WTC11 (cell line): ENCODE measurements at regions not wholly inside any gene's neighbourhood (a gene's known extent, or its start where the extent isn't known, plus 50 kb on each side); places are given as distances from the start of the nearest gene placed in this dataset.

Experiments used
- ATAC-seq: fragments of 200-7000 bp; cut with Tn5 transposase; 2 replicates; pipeline ENCODE4 v1.10.0; 2021; ENCODE audit warnings: mild to moderate bottlenecking, moderate library complexity
- CTCF ChIA-PET: fragments of 300-600 bp; sonication (Branson Sonifier 250); formaldehyde crosslinking; loops from one replicate; lab custom pipeline; 2021; ENCODE audit warnings: antibody characterized with exemption; lab: Charles Lee
- POLR2A ChIA-PET: fragments of 350-600 bp; sonication (Branson Sonifier 250); formaldehyde crosslinking; loops from one replicate; lab custom pipeline; 2021; ENCODE audit warnings: antibody characterized with exemption; lab: Charles Lee
- DNase-seq: peaks from one replicate; pipeline ENCODE4 v3.0.0; 2021; ENCODE audit warnings: low spot score
- H3K27ac Mint-ChIP-seq: 2 replicates; pipeline ENCODE4 v1.8.0; 2021; ENCODE audit warnings: mixed read lengths
- H3K27me3 Mint-ChIP-seq: 2 replicates; pipeline ENCODE4 v1.8.0; 2021; ENCODE audit warnings: low read depth, mild to moderate bottlenecking, moderate library complexity, mixed read lengths
- H3K36me3 Mint-ChIP-seq: 2 replicates; pipeline ENCODE4 v1.8.0; 2021; ENCODE audit warnings: mixed read lengths
- H3K4me1 Mint-ChIP-seq: 2 replicates; pipeline ENCODE4 v1.8.0; 2022; ENCODE audit warnings: mixed read lengths
- H3K4me3 Mint-ChIP-seq: 2 replicates; pipeline ENCODE4 v1.8.0; 2021; ENCODE audit warnings: mild to moderate bottlenecking, moderate library complexity, mixed read lengths
- H3K9me3 Mint-ChIP-seq: 2 replicates; pipeline ENCODE4 v1.8.0; 2021; ENCODE audit warnings: mixed read lengths
- ATF1 ChIP-seq: sonication (generic); formaldehyde crosslinking; IDR thresholded peaks from 2 replicates; pipeline ENCODE4 v1.8.1; 2023; ENCODE audit warnings: mild to moderate bottlenecking, moderate library complexity, missing genetic modification reagents
- CREB1 ChIP-seq: sonication (generic); formaldehyde crosslinking; IDR thresholded peaks from 2 replicates; pipeline ENCODE4 v1.8.0; 2023; ENCODE audit warnings: mild to moderate bottlenecking, missing genetic modification reagents
- CREM ChIP-seq: sonication (generic); formaldehyde crosslinking; IDR thresholded peaks from 2 replicates; pipeline ENCODE4 v1.8.1; 2022; ENCODE audit warnings: mild to moderate bottlenecking, missing genetic modification reagents, moderate library complexity
- MXD4 ChIP-seq: fragments of 250-450 bp; sonication (Bioruptor Pico); IDR thresholded peaks from 2 replicates; pipeline ENCODE4 v1.8.0; 2021; ENCODE audit warnings: mild to moderate bottlenecking, moderate library complexity, borderline replicate concordance
- NFYB ChIP-seq: sonication (generic); formaldehyde crosslinking; conservative IDR thresholded peaks from 2 replicates; pipeline ENCODE4 v1.8.0; 2022; ENCODE audit warnings: low read depth, missing genetic modification reagents
- NR1H2 ChIP-seq: sonication (generic); formaldehyde crosslinking; IDR thresholded peaks from 2 replicates; pipeline ENCODE4 v1.9.0; 2021; ENCODE audit warnings: mild to moderate bottlenecking, moderate library complexity, missing genetic modification reagents
- SMAD4 ChIP-seq: sonication (generic); formaldehyde crosslinking; IDR thresholded peaks from 2 replicates; pipeline ENCODE4 v1.8.0; 2022; ENCODE audit warnings: mild to moderate bottlenecking, missing genetic modification reagents
- TCF7 ChIP-seq: sonication (generic); formaldehyde crosslinking; IDR thresholded peaks from 2 replicates; pipeline ENCODE4 v1.8.0; 2022; ENCODE audit warnings: mild to moderate bottlenecking, low read depth, missing genetic modification reagents, moderate library complexity
- TP53 ChIP-seq: sonication (generic); formaldehyde crosslinking; IDR thresholded peaks from 2 replicates; pipeline ENCODE4 v1.8.1; 2023; ENCODE audit warnings: mild to moderate bottlenecking, missing genetic modification reagents
- ZNF232 ChIP-seq: sonication (generic); formaldehyde crosslinking; IDR thresholded peaks from 2 replicates; pipeline ENCODE4 v1.8.0; 2022; ENCODE audit warnings: mild to moderate bottlenecking, missing genetic modification reagents
- ZNF396 ChIP-seq: fragments of 250-450 bp; sonication (Bioruptor Pico); IDR thresholded peaks from 2 replicates; pipeline ENCODE4 v1.8.0; 2021; ENCODE audit warnings: mild to moderate bottlenecking, moderate library complexity, borderline replicate concordance
- TF ChIP-seq, protein P1 (sequence below): sonication (generic); formaldehyde crosslinking; IDR thresholded peaks from 2 replicates; pipeline ENCODE4 v1.8.1; 2022; ENCODE audit warnings: mild to moderate bottlenecking, moderate library complexity, missing genetic modification reagents
- TF ChIP-seq, protein P2 (sequence below): sonication (generic); formaldehyde crosslinking; IDR thresholded peaks from 2 replicates; pipeline ENCODE4 v1.8.0; 2022; ENCODE audit warnings: mild to moderate bottlenecking, missing genetic modification reagents
- TF ChIP-seq, protein P3 (sequence below): fragments of 200-600 bp; IDR thresholded peaks from 2 replicates; pipeline ENCODE4 v1.8.0; 2022; ENCODE audit warnings: antibody characterized with exemption
- TF ChIP-seq, protein P4 (sequence below): fragments of 250-450 bp; sonication (Bioruptor Pico); IDR thresholded peaks from 2 replicates; pipeline ENCODE4 v1.9.0; 2021; ENCODE audit warnings: mild to moderate bottlenecking
- TF ChIP-seq, protein P5 (sequence below): fragments of 250-450 bp; sonication (Bioruptor Pico); IDR thresholded peaks from 2 replicates; pipeline ENCODE4 v2.1.2; 2022; ENCODE audit warnings: mild to moderate bottlenecking, moderate library complexity
- TF ChIP-seq, protein P6 (sequence below): sonication (generic); formaldehyde crosslinking; IDR thresholded peaks from 2 replicates; pipeline ENCODE4 v1.8.0; 2023; ENCODE audit warnings: missing genetic modification reagents, mild to moderate bottlenecking, borderline replicate concordance

DNA sequence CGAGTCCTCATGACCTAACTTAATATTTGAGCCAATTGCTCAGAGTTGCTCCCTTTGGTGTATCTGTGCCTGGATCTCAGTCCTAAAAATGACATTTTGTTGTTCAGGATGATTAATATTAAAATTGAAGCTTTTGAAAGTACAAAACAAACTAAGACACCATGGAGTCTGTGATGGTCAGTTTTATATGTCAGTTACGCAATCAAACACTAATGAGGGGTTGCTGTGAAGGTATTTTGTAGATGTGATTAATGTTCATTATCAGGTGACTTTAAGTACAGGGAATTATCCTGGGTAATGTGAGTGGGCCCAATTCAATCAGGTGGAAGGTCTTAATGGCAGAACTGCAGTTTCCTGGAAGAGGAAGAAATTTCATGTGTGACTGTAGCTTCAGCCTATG is 546.7 kb downstream of the REEP3 start (continued):
- TF ChIP-seq TCF7, result no peak

DNA sequence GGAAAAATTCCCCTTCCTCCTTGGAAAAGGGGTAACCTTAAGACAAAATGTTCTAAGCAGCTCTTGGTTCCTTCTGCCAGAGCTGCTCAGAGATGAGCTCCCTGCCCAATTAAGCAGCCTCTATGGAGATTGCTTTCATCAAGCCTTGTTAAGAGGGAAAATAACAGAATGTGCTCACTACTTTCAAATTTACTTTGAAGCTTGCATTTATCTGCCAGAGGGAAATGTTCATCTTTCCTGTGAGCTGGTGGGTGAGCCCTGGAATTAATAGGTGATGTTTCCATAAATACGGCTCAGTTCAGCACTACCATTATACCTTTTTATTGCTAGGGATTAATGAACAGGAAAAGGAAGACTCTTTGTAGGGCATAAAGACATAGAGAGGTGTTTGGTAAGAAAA is 549.0 kb downstream of the REEP3 start:
- no peak for DNase-seq
- H3K27me3 Mint-ChIP-seq, result no peaks in the 10 kb centered on the region
- ChIA-PET POLR2A (no interaction called here), CTCF (interaction anchor here (0.9 kb wide), 1 partner anchor 45 kb away, joined by 3 read pairs; no protein-coding TSS in a partner anchor)
- H3K27ac Mint-ChIP-seq, result no peak overlapping the region
- no peaks in the 10 kb centered on the region for H3K36me3 Mint-ChIP-seq
- H3K4me1 Mint-ChIP-seq, result peaks cover 11% of the 10 kb centered on the region
- TF ChIP-seq NR1H2 (CRISPR knock-in tag), result no peak
- TF ChIP-seq CREM, result no peak
- no peak for TF ChIP-seq NFYB (CRISPR knock-in tag)
- TF ChIP-seq, protein P1, sequence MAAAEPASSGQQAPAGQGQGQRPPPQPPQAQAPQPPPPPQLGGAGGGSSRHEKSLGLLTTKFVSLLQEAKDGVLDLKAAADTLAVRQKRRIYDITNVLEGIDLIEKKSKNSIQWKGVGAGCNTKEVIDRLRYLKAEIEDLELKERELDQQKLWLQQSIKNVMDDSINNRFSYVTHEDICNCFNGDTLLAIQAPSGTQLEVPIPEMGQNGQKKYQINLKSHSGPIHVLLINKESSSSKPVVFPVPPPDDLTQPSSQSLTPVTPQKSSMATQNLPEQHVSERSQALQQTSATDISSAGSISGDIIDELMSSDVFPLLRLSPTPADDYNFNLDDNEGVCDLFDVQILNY, result no peak
- TF ChIP-seq ZNF396 (CRISPR knock-in tag), result no peak
- TF ChIP-seq, protein P2, sequence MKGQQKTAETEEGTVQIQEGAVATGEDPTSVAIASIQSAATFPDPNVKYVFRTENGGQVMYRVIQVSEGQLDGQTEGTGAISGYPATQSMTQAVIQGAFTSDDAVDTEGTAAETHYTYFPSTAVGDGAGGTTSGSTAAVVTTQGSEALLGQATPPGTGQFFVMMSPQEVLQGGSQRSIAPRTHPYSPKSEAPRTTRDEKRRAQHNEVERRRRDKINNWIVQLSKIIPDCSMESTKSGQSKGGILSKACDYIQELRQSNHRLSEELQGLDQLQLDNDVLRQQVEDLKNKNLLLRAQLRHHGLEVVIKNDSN, result no peak
- no peak for TF ChIP-seq ATF1 (CRISPR knock-in tag)
- TF ChIP-seq, protein P3, sequence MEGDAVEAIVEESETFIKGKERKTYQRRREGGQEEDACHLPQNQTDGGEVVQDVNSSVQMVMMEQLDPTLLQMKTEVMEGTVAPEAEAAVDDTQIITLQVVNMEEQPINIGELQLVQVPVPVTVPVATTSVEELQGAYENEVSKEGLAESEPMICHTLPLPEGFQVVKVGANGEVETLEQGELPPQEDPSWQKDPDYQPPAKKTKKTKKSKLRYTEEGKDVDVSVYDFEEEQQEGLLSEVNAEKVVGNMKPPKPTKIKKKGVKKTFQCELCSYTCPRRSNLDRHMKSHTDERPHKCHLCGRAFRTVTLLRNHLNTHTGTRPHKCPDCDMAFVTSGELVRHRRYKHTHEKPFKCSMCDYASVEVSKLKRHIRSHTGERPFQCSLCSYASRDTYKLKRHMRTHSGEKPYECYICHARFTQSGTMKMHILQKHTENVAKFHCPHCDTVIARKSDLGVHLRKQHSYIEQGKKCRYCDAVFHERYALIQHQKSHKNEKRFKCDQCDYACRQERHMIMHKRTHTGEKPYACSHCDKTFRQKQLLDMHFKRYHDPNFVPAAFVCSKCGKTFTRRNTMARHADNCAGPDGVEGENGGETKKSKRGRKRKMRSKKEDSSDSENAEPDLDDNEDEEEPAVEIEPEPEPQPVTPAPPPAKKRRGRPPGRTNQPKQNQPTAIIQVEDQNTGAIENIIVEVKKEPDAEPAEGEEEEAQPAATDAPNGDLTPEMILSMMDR, result no peak
- no peak for TF ChIP-seq SMAD4
- H3K9me3 Mint-ChIP-seq, result no peaks in the 10 kb centered on the region
- no peak for ATAC-seq
- no peak overlapping the region for H3K4me3 Mint-ChIP-seq

DNA sequence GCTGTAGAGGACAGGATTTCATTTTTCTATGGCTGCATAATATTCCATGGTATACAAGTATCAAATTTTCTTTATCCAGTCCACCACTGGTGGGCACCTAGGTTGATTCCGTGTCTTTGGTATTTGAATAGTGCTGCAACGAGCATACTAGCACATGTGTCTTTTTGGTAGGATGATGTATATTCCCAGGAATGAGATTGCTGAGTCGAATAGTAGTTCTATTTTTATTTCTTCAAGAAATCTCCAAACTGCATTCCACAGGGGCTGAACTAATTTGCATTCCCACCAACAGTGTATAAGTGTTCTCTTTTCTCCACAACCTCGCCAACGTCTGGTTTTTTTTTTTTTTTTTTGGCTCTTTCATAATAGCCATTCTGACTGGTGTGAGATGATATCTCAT is 550.0 kb downstream of the REEP3 start:
- Mint-ChIP-seq H3K27ac (no peak overlapping the region), H3K4me1 (peaks cover 11% of the 10 kb centered on the region), H3K36me3 (no peaks in the 10 kb centered on the region), H3K9me3 (no peaks in the 10 kb centered on the region), H3K4me3 (no peak overlapping the region), H3K27me3 (no peaks in the 10 kb centered on the region)
- DNase-seq (no peak), ATAC-seq (no peak)
- TF ChIP-seq, protein P4, sequence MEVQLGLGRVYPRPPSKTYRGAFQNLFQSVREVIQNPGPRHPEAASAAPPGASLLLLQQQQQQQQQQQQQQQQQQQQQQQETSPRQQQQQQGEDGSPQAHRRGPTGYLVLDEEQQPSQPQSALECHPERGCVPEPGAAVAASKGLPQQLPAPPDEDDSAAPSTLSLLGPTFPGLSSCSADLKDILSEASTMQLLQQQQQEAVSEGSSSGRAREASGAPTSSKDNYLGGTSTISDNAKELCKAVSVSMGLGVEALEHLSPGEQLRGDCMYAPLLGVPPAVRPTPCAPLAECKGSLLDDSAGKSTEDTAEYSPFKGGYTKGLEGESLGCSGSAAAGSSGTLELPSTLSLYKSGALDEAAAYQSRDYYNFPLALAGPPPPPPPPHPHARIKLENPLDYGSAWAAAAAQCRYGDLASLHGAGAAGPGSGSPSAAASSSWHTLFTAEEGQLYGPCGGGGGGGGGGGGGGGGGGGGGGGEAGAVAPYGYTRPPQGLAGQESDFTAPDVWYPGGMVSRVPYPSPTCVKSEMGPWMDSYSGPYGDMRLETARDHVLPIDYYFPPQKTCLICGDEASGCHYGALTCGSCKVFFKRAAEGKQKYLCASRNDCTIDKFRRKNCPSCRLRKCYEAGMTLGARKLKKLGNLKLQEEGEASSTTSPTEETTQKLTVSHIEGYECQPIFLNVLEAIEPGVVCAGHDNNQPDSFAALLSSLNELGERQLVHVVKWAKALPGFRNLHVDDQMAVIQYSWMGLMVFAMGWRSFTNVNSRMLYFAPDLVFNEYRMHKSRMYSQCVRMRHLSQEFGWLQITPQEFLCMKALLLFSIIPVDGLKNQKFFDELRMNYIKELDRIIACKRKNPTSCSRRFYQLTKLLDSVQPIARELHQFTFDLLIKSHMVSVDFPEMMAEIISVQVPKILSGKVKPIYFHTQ, result no peak
- TF ChIP-seq MXD4 (CRISPR knock-in tag) (no peak), ZNF232 (CRISPR knock-in tag) (no peak), CREB1 (CRISPR knock-in tag) (no peak), TP53 (no peak)
- TF ChIP-seq, protein P5, sequence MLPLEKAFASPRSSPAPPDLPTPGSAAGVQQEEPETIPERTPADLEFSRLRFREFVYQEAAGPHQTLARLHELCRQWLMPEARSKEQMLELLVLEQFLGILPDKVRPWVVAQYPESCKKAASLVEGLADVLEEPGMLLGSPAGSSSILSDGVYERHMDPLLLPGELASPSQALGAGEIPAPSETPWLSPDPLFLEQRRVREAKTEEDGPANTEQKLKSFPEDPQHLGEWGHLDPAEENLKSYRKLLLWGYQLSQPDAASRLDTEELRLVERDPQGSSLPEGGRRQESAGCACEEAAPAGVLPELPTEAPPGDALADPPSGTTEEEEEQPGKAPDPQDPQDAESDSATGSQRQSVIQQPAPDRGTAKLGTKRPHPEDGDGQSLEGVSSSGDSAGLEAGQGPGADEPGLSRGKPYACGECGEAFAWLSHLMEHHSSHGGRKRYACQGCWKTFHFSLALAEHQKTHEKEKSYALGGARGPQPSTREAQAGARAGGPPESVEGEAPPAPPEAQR (CRISPR knock-in tag), result no peak
- TF ChIP-seq, protein P6, sequence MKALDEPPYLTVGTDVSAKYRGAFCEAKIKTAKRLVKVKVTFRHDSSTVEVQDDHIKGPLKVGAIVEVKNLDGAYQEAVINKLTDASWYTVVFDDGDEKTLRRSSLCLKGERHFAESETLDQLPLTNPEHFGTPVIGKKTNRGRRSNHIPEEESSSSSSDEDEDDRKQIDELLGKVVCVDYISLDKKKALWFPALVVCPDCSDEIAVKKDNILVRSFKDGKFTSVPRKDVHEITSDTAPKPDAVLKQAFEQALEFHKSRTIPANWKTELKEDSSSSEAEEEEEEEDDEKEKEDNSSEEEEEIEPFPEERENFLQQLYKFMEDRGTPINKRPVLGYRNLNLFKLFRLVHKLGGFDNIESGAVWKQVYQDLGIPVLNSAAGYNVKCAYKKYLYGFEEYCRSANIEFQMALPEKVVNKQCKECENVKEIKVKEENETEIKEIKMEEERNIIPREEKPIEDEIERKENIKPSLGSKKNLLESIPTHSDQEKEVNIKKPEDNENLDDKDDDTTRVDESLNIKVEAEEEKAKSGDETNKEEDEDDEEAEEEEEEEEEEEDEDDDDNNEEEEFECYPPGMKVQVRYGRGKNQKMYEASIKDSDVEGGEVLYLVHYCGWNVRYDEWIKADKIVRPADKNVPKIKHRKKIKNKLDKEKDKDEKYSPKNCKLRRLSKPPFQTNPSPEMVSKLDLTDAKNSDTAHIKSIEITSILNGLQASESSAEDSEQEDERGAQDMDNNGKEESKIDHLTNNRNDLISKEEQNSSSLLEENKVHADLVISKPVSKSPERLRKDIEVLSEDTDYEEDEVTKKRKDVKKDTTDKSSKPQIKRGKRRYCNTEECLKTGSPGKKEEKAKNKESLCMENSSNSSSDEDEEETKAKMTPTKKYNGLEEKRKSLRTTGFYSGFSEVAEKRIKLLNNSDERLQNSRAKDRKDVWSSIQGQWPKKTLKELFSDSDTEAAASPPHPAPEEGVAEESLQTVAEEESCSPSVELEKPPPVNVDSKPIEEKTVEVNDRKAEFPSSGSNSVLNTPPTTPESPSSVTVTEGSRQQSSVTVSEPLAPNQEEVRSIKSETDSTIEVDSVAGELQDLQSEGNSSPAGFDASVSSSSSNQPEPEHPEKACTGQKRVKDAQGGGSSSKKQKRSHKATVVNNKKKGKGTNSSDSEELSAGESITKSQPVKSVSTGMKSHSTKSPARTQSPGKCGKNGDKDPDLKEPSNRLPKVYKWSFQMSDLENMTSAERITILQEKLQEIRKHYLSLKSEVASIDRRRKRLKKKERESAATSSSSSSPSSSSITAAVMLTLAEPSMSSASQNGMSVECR (CRISPR knock-in tag), result no peak
- ChIA-PET CTCF (no interaction called here), POLR2A (no interaction called here)
